ENCODE measurements at regions not wholly inside any gene's neighbourhood (a gene's known extent, or its start where the extent isn't known, plus 50 kb on each side); places are given as distances from the start of the nearest gene placed in this dataset.

- TF ChIP-seq, protein P1, sequence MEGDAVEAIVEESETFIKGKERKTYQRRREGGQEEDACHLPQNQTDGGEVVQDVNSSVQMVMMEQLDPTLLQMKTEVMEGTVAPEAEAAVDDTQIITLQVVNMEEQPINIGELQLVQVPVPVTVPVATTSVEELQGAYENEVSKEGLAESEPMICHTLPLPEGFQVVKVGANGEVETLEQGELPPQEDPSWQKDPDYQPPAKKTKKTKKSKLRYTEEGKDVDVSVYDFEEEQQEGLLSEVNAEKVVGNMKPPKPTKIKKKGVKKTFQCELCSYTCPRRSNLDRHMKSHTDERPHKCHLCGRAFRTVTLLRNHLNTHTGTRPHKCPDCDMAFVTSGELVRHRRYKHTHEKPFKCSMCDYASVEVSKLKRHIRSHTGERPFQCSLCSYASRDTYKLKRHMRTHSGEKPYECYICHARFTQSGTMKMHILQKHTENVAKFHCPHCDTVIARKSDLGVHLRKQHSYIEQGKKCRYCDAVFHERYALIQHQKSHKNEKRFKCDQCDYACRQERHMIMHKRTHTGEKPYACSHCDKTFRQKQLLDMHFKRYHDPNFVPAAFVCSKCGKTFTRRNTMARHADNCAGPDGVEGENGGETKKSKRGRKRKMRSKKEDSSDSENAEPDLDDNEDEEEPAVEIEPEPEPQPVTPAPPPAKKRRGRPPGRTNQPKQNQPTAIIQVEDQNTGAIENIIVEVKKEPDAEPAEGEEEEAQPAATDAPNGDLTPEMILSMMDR (CRISPR knock-in tag; IDR thresholded peaks at IDR 0.05) = no peak
- TF ChIP-seq HDAC2 (CRISPR knock-in tag; IDR thresholded peaks at IDR 0.05) = no peak
- TF ChIP-seq SMARCC2 (IDR thresholded peaks at IDR 0.05) = no peak
- TF ChIP-seq YY1 (IDR thresholded peaks at IDR 0.05; ENCODE audit: insufficient read depth, insufficient replicate concordance, low read depth, low read length) = no peak
- TF ChIP-seq, protein P2, sequence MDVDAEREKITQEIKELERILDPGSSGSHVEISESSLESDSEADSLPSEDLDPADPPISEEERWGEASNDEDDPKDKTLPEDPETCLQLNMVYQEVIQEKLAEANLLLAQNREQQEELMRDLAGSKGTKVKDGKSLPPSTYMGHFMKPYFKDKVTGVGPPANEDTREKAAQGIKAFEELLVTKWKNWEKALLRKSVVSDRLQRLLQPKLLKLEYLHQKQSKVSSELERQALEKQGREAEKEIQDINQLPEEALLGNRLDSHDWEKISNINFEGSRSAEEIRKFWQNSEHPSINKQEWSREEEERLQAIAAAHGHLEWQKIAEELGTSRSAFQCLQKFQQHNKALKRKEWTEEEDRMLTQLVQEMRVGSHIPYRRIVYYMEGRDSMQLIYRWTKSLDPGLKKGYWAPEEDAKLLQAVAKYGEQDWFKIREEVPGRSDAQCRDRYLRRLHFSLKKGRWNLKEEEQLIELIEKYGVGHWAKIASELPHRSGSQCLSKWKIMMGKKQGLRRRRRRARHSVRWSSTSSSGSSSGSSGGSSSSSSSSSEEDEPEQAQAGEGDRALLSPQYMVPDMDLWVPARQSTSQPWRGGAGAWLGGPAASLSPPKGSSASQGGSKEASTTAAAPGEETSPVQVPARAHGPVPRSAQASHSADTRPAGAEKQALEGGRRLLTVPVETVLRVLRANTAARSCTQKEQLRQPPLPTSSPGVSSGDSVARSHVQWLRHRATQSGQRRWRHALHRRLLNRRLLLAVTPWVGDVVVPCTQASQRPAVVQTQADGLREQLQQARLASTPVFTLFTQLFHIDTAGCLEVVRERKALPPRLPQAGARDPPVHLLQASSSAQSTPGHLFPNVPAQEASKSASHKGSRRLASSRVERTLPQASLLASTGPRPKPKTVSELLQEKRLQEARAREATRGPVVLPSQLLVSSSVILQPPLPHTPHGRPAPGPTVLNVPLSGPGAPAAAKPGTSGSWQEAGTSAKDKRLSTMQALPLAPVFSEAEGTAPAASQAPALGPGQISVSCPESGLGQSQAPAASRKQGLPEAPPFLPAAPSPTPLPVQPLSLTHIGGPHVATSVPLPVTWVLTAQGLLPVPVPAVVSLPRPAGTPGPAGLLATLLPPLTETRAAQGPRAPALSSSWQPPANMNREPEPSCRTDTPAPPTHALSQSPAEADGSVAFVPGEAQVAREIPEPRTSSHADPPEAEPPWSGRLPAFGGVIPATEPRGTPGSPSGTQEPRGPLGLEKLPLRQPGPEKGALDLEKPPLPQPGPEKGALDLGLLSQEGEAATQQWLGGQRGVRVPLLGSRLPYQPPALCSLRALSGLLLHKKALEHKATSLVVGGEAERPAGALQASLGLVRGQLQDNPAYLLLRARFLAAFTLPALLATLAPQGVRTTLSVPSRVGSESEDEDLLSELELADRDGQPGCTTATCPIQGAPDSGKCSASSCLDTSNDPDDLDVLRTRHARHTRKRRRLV (CRISPR knock-in tag; IDR thresholded peaks at IDR 0.05) = no peak
- no peak for TF ChIP-seq EP300 (IDR thresholded peaks at IDR 0.05; ENCODE audit: low read depth in 2 of 2, low read length in 2 of 2)
- no peak for TF ChIP-seq EP300 (CRISPR knock-in tag; IDR thresholded peaks at IDR 0.05; ENCODE audit: borderline replicate concordance)
- TF ChIP-seq ZFX (CRISPR knock-in tag; IDR thresholded peaks at IDR 0.05; ENCODE audit: low read depth) = no peak
- no peak for TF ChIP-seq PAWR (CRISPR knock-in tag; IDR thresholded peaks at IDR 0.05; ENCODE audit: borderline replicate concordance)
Measured at GRCh38 chr1:102083192-102083591, 86.5 kb upstream of the OLFM3 start.
